Ascending aorta (tissue), 2 donors: ENCODE measurements at regions not wholly inside any gene's neighbourhood (a gene's known extent, or its start where the extent isn't known, plus 50 kb on each side); places are given as distances from the start of the nearest gene placed in this dataset.

Experiments
- DNase-seq, 2 donors: peaks; one replicate each; pipeline ENCODE4 v3.0.0-alpha.2; 2019; ENCODE audit warnings: low spot score in 2 of 2
- H3K27ac ChIP-seq, 2 donors: fragments of 200-600 bp; sonication (generic); one replicate each; pipeline ENCODE4 v1.5.1; 2016 to 2017; ENCODE audit warnings: mild to moderate bottlenecking in 1 of 2
- H3K27me3 ChIP-seq: fragments of 200-600 bp; sonication (generic); one replicate; pipeline ENCODE4 v1.5.1; 2017
- H3K36me3 ChIP-seq, 2 donors: fragments of 200-600 bp; sonication (generic); one replicate each; pipeline ENCODE4 v1.5.1; 2016
- H3K4me1 ChIP-seq, 2 donors: fragments of 200-600 bp; sonication (generic); one replicate each; pipeline ENCODE4 v1.5.1; 2016 to 2017; ENCODE audit warnings: mild to moderate bottlenecking in 1 of 2
- H3K4me3 ChIP-seq, 2 donors: fragments of 200-600 bp; sonication (generic); one replicate each; pipeline ENCODE4 v1.5.1; 2016 to 2017; ENCODE audit warnings: mild to moderate bottlenecking in 1 of 2
- H3K9me3 ChIP-seq, 2 donors: fragments of 200-600 bp; sonication (generic); one replicate each; pipeline ENCODE4 v1.5.1; 2016
- intact Hi-C: fragments of 100-400 bp; cut with DNase I; formaldehyde crosslinking; loops from one replicate; pipeline ENCODE4 v1.15.1; 2023
- TF ChIP-seq, protein P1 (sequence below), 3 experiments: fragments of 200-600 bp in 2 of 3; fragments of 450-650 bp in 1 of 3; sonication (generic) in 2 of 3; IDR thresholded peaks; one replicate each; pipeline ENCODE4 v1.5.1; 2016 to 2019; ENCODE audit warnings: antibody characterized with exemption in 3 of 3, mild to moderate bottlenecking in 1 of 3, moderate library complexity in 1 of 3

DNA sequence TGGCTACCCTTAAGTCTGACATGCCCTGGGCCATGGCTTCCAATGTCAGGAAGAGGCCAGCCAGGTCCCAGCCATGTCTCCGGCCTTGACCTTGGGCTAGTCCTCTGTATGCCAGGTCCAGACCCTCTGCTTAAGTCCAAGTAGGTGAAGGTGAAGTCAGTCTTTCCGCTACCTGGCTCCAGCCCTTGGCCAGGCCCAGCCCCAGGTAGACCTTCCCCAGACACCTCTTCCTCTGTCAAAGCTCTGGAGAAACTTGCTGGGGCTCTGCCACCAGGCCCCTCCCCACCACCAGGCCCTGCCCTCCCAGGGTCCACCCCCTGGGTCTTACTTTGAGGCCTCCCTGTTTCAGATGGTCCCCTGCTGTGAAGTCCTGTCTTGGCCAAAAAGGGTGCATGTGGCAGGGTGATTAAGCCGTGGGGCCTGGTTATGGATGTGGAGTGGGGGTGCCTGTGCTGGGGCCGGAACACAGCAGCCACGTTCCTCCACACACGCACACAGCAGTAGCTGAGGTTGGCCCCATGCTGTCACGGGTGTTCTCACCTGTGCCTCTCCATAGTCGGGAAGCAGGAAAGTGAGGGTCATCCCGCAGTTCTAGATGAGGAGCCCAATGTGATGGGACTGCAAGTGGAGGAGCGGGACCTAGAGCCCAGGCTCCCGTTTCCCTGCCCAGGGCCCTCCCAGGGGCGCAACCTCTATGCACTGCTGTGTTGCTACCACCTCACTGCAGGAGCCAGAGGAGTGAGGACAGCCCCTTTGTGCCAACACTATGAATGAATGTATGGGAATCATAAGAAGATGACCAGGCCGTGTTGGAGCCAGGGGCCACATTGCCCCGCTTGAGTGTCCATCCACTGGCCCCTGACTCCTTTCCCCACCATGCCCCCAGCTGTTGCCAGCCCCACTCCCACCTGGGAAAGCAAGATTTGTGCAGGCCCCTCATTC, 72.2 kb downstream of the LINC01488 start:
- Histone ChIP-seq H3K27me3 (no peaks in the 10 kb centered on the region), H3K27ac (no peak overlapping the region), H3K36me3 (no peaks in the 10 kb centered on the region), H3K4me1 (no peaks in the 10 kb centered on the region), H3K4me3 (no peak overlapping the region), H3K9me3 (peaks cover 0 to 30% of the 10 kb centered on the region in 2 donors)
- intact Hi-C loops: no loop called here
- DNase-seq: peak in 1 of 2 donors; percentile 47
- TF ChIP-seq, protein P1, sequence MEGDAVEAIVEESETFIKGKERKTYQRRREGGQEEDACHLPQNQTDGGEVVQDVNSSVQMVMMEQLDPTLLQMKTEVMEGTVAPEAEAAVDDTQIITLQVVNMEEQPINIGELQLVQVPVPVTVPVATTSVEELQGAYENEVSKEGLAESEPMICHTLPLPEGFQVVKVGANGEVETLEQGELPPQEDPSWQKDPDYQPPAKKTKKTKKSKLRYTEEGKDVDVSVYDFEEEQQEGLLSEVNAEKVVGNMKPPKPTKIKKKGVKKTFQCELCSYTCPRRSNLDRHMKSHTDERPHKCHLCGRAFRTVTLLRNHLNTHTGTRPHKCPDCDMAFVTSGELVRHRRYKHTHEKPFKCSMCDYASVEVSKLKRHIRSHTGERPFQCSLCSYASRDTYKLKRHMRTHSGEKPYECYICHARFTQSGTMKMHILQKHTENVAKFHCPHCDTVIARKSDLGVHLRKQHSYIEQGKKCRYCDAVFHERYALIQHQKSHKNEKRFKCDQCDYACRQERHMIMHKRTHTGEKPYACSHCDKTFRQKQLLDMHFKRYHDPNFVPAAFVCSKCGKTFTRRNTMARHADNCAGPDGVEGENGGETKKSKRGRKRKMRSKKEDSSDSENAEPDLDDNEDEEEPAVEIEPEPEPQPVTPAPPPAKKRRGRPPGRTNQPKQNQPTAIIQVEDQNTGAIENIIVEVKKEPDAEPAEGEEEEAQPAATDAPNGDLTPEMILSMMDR (IDR thresholded peaks at IDR 0.05): no peak

DNA sequence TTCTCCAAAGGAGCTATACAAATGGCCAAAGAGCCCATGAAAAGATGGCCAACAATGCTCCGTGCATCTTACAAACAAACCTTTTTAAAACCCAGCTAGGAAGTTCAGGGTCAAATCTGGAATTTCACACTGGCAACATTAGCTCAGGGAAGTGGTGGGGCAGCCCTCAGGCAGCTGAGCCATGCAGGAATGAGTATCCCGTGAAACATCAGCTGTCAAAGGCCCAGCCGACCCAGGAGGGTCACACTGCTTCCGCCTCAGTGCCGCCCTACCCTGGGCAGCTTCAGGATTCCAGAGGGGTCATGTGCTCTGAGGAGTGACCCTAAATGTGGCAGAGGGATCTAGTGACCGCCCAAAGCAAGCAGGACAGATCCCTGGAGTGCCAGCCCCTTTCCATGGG, 73.4 kb downstream of the LINC01488 start:
- intact Hi-C loops: no loop called here
- DNase-seq: peak in 1 of 2 donors; percentile 22
- H3K27me3 ChIP-seq: no peaks in the 10 kb centered on the region
- no peaks in the 10 kb centered on the region for H3K36me3 ChIP-seq
- peaks cover 0 to 20% of the 10 kb centered on the region in 2 donors for H3K9me3 ChIP-seq
- no peaks in the 10 kb centered on the region for H3K4me1 ChIP-seq
- no peak overlapping the region for H3K27ac ChIP-seq
- TF ChIP-seq, protein P1 (IDR thresholded peaks at IDR 0.05): no peak
- H3K4me3 ChIP-seq: no peak overlapping the region

DNA sequence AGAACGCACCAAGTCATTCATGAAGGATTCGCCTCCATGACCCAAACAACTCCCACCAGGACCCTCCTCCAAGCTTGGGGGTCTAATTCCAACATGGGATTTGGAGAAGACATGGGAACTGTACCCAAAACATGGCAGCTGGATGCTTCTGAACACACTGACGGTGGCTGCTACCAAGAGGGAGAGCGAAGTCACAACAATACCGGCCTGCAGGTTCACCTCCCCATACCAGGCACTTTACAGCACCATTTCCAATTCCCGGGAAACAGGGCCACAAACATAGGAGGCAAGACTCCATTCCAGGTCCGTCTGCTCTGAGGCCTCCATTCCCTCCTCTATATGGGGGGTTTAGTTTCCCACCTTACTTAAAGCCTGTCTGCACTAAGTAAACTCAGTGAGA, 75.8 kb downstream of the LINC01488 start:
- TF ChIP-seq, protein P1 (IDR thresholded peaks at IDR 0.05): no peak
- no peaks in the 10 kb centered on the region for H3K36me3 ChIP-seq
- H3K27me3 ChIP-seq: no peaks in the 10 kb centered on the region
- intact Hi-C loops: no loop called here
- peaks cover 0 to 5% of the 10 kb centered on the region in 2 donors for H3K9me3 ChIP-seq
- no peak overlapping the region for H3K4me3 ChIP-seq
- no peaks in the 10 kb centered on the region for H3K4me1 ChIP-seq
- H3K27ac ChIP-seq: no peak overlapping the region
- peak in 1 of 2 donors; percentile 15 for DNase-seq

DNA sequence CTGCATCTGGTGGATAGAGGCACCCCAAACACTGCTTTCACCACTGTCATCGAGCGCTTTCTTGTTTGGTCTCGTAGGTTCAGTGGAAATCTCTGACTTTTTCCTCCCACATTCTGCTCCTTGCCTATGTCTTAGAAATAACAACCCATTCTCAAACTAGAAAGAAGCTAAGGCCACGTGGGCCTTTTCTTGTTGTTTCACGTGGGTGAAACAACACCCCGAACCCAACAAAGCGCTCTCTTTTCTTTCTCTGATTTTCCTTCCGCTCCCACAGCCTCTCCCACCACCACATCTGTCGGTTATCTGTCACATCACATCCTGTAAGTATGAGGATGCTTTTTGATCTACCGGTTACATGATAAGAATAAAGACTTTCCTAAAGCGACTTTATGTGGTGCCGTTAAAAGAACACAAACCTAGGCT, 77.1 kb downstream of the LINC01488 start:
- no peaks in the 10 kb centered on the region for H3K4me1 ChIP-seq
- H3K4me3 ChIP-seq: no peak overlapping the region
- H3K36me3 ChIP-seq: no peaks in the 10 kb centered on the region
- intact Hi-C loops: no loop called here
- H3K27me3 ChIP-seq: no peaks in the 10 kb centered on the region
- peaks cover 0 to 5% of the 10 kb centered on the region in 2 donors for H3K9me3 ChIP-seq
- TF ChIP-seq, protein P1 (IDR thresholded peaks at IDR 0.05): no peak
- DNase-seq: peak in 1 of 2 donors; percentile 18
- no peak overlapping the region for H3K27ac ChIP-seq

DNA sequence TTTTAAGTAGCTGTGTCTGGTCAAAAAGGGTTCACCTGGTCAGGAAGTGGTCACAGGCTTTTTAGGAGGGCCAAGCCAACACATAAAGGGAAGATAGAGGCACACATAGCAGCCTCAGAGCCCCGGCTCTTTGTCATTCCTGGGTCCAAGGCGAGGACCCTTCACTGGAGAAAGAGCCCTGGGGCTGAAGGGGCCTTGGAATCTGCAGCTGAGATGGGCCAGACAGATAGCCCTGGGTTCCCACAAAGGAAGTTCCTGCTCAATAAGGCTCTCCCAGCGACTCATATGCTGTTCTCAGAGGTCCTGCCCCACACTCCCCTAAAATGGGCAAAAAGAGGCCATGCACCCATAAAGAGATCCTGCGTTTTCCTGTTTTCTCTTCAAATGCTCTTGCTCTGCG, 77.7 kb downstream of the LINC01488 start:
- Histone ChIP-seq H3K4me1 (no peaks in the 10 kb centered on the region), H3K9me3 (peaks cover 0 to 5% of the 10 kb centered on the region in 2 donors), H3K27ac (no peak overlapping the region), H3K36me3 (no peaks in the 10 kb centered on the region), H3K27me3 (no peaks in the 10 kb centered on the region), H3K4me3 (no peak overlapping the region)
- intact Hi-C loops: no loop called here
- peak in 1 of 2 donors; percentile 7 for DNase-seq
- TF ChIP-seq, protein P1 (IDR thresholded peaks at IDR 0.05): no peak
